Stimulated activated CD8-positive, alpha-beta memory T cell treated with anti-CD3 and anti-CD28 coated beads, Interleukin-2, amount 100 ng/mL, for 1 hour (primary cell): ENCODE measurements at regions not wholly inside any gene's neighbourhood (a gene's known extent, or its start where the extent isn't known, plus 50 kb on each side); places are given as distances from the start of the nearest gene placed in this dataset.
"Not testable (repeated sequence)": the region's sequence is repeated elsewhere in the genome, so short reads cannot be mapped to it uniquely, and the experiment has no call there.

Experiments used
- DNase-seq, 2 donors: peaks; one replicate each; pipeline ENCODE4 v3.0.0-alpha.2; 2020; ENCODE audit warnings: low read depth in 2 of 2

GRCh38 chr2:22970284-22970975 is 414.5 kb upstream of the KLHL29 start:
- DNase-seq: no peak

GRCh38 chr2:22970991-22971390 is 414.0 kb upstream of the KLHL29 start:
- no peak for DNase-seq

- DNase-seq: no peak
Observed at GRCh38 chr2:22981785-22982184, 403.2 kb upstream of the KLHL29 start.

- DNase-seq: not testable (repeated sequence)
Observed at GRCh38 chr2:22984152-22984551, 400.8 kb upstream of the KLHL29 start.

GRCh38 chr2:22990246-22990645 is 394.7 kb upstream of the KLHL29 start:
- DNase-seq: no peak

GRCh38 chr2:22991844-22992243 is 393.1 kb upstream of the KLHL29 start:
- DNase-seq: no peak

- no peak for DNase-seq
Observed at GRCh38 chr2:22992441-22992840, 392.5 kb upstream of the KLHL29 start.

- DNase-seq: no peak
Observed at GRCh38 chr2:22993250-22993649, 391.7 kb upstream of the KLHL29 start.

- DNase-seq: no peak
Observed at GRCh38 chr2:22995576-22995975, 389.4 kb upstream of the KLHL29 start.

- DNase-seq: no peak
Observed at GRCh38 chr2:22996911-22997310, 388.1 kb upstream of the KLHL29 start.

- no peak for DNase-seq
Observed at GRCh38 chr2:22998359-22998758, 386.6 kb upstream of the KLHL29 start.

GRCh38 chr2:22999951-23000350 is 385.0 kb upstream of the KLHL29 start:
- DNase-seq: no peak

GRCh38 chr2:23002234-23002633 is 382.7 kb upstream of the KLHL29 start:
- DNase-seq: no peak

GRCh38 chr2:23005469-23005868 is 379.5 kb upstream of the KLHL29 start:
- DNase-seq: no peak

- no peak for DNase-seq
Observed at GRCh38 chr2:23007631-23008235, 377.2 kb upstream of the KLHL29 start.

GRCh38 chr2:23008440-23008839 is 376.5 kb upstream of the KLHL29 start:
- DNase-seq: no peak

- no peak for DNase-seq
Observed at GRCh38 chr2:23008951-23009350, 376.0 kb upstream of the KLHL29 start.

GRCh38 chr2:23009545-23010149 is 375.3 kb upstream of the KLHL29 start:
- DNase-seq: no peak

- no peak for DNase-seq
Observed at GRCh38 chr2:23012499-23012898, 372.5 kb upstream of the KLHL29 start.

GRCh38 chr2:23015651-23016200 is 369.3 kb upstream of the KLHL29 start:
- DNase-seq: no peak

GRCh38 chr2:23019476-23019875 is 365.5 kb upstream of the KLHL29 start:
- no peak for DNase-seq

GRCh38 chr2:23020659-23021058 is 364.3 kb upstream of the KLHL29 start:
- DNase-seq: no peak
